HFF-Myc (cell line): ENCODE measurements at regions not wholly inside any gene's neighbourhood (a gene's known extent, or its start where the extent isn't known, plus 50 kb on each side); places are given as distances from the start of the nearest gene placed in this dataset.

Experiments used
- DNase-seq: peaks from one replicate; pipeline ENCODE4 v3.0.0-alpha.2; 2011; ENCODE audit warnings: low read depth; ENCODE audit errors: extremely low read depth
- H3K4me3 ChIP-seq: replicated peaks from 2 replicates; pipeline ENCODE4 v1.5.1; 2011; ENCODE audit warnings: low read depth, mild to moderate bottlenecking, control low read depth, low read length
- CTCF ChIP-seq: IDR thresholded peaks from 2 replicates; pipeline ENCODE4 v1.5.1; 2012; ENCODE audit warnings: mild to moderate bottlenecking, low read depth, low read length, control low read depth; ENCODE audit errors: missing control alignments

- no peak for TF ChIP-seq CTCF
- no peak for DNase-seq
Observed at GRCh38 chr6:22749696-22750095, 180.3 kb downstream of the HDGFL1 start.

GRCh38 chr6:22751223-22751622, 181.9 kb downstream of the HDGFL1 start:
- H3K4me3 ChIP-seq, result no peak overlapping the region
- DNase-seq, result no peak

More at GRCh38 chr6:22749696-22750095, 180.3 kb downstream of the HDGFL1 start:
- H3K4me3 ChIP-seq, result no peak overlapping the region

GRCh38 chr6:22752522-22752921, 183.2 kb downstream of the HDGFL1 start:
- no peak overlapping the region for H3K4me3 ChIP-seq
- no peak for TF ChIP-seq CTCF
- DNase-seq, result no peak

More at GRCh38 chr6:22751223-22751622, 181.9 kb downstream of the HDGFL1 start:
- no peak for TF ChIP-seq CTCF

- TF ChIP-seq CTCF, result no peak
- peak; percentile 40 for DNase-seq
- H3K4me3 ChIP-seq, result no peak overlapping the region
Observed at GRCh38 chr6:22754061-22754460, 184.7 kb downstream of the HDGFL1 start.

- no peak for DNase-seq
- no peak overlapping the region for H3K4me3 ChIP-seq
- TF ChIP-seq CTCF, result no peak
Observed at GRCh38 chr6:22755605-22756004, 186.2 kb downstream of the HDGFL1 start.

- no peak overlapping the region for H3K4me3 ChIP-seq
- no peak for TF ChIP-seq CTCF
- DNase-seq, result no peak
Observed at GRCh38 chr6:22756365-22756764, 187.0 kb downstream of the HDGFL1 start.

GRCh38 chr6:22764496-22764895, 195.1 kb downstream of the HDGFL1 start:
- DNase-seq, result peak; percentile 30
- no peak for TF ChIP-seq CTCF

More at GRCh38 chr6:22764496-22764895, 195.1 kb downstream of the HDGFL1 start:
- no peak overlapping the region for H3K4me3 ChIP-seq
